HCEC 1CT (cell line): ENCODE measurements at regions not wholly inside any gene's neighbourhood (a gene's known extent, or its start where the extent isn't known, plus 50 kb on each side); places are given as distances from the start of the nearest gene placed in this dataset.
"Not testable (repeated sequence)": the region's sequence is repeated elsewhere in the genome, so short reads cannot be mapped to it uniquely, and the experiment has no call there.

Experiments used
- DNase-seq: peaks from one replicate; pipeline ENCODE4 v3.0.0-alpha.2; 2017

DNA sequence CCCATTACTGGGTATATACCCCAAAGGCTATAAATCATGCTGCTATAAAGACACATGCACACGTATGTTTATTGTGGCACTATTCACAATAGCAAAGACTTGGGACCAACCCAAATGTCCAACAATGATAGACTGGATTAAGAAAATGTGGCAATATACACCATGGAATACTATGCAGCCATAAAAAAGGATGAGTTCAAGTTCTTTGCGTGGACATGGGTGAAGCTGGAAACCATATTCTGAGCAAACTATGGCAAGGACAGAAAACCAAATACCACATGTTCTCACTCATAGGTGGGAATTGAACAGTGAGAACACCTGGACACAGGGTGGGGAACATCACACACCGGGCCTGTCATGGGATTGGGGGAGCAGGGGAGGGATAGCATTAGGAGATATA lies 54.4 kb upstream of the MUCL1 start:
- DNase-seq = not testable (repeated sequence)

DNA sequence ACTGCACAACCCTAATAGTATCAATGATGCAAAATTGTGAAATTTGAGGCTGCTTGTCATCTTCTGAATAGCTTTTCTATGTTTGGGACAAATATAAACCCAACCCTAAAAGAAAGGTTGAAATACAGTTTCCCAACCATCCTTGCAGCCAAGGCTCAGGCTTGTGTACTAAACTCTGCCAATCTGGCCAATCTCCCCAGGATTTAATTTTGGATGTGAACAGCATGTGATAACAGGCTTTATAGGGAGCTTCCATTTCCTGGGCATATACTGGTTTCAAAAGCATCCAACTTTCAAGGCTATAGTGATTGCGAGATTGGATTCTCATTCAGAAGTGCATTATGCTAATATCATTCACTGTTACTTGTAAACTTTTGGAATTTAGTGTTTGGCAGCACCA lies 55.7 kb upstream of the MUCL1 start:
- no peak for DNase-seq

DNA sequence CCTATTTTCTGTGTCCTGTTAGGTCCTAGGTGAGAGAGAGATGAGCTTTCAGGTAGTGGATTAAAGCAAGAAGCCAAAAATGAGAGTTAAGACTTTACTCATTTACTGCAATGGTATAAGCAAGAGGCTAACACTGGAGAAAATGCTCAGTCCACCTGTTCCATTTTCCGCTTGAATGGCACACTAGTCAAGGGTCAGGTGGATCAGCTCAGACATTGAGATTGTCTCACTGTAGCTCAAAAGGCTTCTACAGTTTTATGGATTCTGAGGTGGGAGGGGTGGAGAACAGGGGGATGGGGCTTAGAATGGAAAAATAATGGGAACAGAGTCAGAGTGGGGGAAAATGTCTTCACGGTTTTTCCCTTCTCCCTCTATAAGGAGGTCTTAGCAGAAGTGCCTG lies 57.3 kb upstream of the MUCL1 start:
- no peak for DNase-seq

DNA sequence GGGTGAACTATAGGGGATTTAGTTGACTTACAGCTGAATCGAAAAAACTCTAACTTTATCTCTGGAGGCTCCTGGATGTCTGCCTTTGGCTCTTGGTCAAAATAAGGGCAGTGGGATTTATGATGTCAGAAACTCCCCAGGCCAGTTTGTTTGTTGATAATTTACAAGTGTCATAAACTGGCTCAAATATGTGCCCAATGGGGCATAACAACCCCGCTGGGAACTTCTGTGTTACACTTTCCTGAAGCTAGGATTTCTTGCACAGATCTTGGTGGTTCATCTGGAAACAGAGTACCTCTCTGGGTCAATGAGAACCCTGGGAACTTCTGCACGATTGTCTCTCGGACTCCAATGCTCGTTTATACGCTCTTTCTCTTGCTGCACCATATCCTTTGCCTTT lies 58.7 kb upstream of the MUCL1 start:
- no peak for DNase-seq

DNA sequence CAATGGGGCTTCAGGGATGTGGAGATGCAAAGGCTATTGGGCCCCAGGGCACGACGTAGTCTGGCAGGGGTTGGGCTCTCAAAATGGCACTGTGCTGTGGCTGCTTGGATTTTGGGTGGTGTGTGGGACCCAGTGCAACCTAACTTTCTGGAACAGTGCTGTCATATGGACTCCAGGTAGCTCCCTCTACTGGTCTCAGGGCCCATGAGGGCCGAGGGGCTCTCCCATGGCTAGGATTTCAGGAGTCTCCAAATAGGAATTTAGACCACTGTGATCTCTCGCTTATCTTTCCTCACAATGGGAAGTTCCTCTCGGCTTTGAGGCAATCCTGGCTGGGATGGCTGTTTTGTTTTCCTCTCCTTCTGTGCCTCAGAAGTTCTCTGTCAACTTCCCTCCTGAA lies 68.2 kb upstream of the MUCL1 start:
- DNase-seq = no peak

DNA sequence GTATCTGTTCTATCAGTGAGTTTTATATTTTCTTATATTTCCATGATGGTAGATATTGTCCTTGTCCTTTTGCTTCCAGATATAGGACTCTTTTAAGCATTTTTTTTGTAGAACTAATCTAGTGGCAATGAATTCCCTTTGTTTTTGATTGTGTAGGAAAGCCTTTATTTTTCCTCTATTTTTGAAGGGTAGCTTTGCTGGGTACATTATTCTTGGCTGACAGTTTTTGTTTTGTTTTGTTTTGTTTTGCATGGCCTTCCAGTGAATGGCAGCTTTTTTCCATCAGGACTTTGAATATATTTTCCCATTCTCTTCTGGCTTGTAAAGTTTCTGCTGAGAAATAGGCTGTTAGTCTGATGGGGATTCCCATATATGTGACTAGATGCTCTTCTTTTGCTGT lies 70.2 kb upstream of the MUCL1 start:
- DNase-seq = no peak

DNA sequence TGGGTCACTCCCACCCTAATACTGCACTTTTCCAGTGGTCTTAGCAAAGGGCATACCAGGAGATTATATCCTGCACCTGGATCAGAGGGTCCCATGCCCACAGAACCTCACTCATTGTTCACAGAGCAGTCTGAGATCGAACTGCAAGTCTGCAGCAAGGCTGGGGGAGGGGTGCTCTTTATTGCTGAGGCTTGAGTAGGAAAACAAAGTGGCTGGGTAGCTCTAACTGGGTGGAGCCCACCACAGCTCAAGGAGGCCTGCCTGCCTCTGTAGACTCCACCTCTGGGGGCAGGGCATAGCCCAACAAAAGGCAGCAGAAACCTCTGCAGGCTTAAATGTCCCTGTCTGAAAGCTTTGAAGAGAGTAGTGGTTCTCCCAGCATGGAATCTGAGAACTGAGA lies 77.3 kb upstream of the MUCL1 start:
- DNase-seq = not testable (repeated sequence)

DNA sequence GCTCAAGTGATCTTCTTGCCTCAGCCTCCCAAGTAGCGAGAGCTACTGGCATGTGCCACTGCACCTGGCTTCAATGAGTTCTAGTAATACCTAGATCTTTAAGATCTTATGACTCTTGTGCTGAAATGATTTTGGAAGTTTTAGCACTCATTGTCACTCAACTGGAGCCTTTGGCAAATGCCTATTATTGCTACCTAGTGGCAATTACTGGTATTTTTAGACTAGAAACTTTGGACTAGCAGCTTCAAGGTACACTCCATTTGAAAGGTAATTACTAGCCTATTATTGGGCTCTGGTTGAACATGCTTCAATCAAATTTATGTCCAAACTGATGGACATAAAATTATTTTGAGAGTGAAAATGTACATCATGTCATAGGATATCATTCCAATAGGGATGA lies 80.7 kb upstream of the MUCL1 start:
- DNase-seq = no peak

DNA sequence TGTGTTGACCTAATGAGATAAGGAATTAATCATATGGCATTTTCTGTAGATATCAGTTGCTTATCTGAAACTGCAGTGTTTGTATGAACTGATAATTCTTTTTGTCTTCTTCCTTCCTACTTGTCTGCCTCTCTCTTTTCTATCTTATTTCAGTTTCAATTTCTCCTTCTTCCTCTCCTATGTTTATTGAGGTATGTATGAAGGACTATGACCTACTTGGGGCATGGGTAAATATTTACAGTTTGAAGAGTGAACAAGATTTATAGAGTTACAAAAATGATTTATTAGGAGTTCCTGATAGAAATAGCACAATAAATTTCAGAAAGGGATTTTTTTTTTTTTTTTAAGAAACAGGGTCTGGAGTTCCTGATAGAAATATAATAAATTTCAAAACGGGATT lies 88.7 kb upstream of the MUCL1 start:
- no peak for DNase-seq

DNA sequence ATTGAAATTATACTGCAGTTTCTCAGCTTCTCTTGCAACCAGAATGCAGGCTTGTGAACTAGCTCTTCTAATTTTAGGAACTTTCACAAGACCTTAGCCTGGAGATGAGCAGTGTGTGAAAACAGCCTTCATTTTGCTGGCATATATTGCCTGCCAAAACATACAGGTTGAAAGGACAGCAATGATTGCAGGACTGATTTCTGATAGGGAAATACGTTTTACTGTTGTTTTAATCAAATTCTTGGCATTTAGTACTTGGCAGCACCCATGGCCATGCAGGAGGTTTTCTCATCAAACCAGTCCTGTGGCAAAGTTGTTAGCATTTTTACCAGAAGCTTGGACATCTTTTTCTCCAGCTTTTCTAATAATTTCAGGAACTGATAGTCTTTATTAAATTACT lies 91.9 kb upstream of the MUCL1 start:
- no peak for DNase-seq

DNA sequence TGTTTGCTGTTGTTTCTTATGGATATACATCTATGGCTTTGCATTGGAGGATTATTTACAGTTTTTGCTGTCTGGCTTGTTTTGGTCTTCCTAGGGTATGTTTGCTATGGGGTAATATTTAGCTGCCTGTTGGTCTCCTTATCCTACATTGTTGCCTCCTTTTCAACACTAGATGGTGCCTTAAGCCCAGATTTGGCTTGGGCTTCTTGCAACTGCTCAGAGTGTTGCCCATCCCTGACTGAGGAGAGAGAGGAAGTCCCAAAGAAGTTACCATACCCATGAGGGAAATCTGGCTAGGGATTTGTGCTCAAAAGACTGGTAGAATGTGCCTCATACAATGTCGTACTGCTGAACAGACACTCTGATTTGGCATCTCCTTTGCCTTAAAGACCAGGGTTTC lies 94.6 kb upstream of the MUCL1 start:
- peak; percentile 39 for DNase-seq

DNA sequence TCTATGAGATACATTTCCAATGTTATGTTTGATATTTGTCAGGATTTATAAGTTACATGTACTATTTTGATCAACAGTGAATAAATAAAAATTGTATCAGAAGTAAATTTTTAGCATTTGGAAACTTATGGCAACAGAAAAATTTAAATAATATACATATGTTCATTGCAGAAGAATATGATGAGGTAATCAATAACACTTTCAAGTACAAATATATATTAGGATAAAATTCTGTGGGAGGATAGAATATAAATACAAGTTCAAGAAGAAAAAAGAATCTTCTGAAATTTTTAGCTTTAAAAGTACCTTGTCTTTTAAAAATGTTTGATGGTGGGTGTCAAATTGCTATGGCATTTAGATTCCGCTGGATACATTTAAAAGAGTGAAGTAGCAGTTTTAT lies 102.8 kb upstream of the MUCL1 start:
- DNase-seq = no peak

DNA sequence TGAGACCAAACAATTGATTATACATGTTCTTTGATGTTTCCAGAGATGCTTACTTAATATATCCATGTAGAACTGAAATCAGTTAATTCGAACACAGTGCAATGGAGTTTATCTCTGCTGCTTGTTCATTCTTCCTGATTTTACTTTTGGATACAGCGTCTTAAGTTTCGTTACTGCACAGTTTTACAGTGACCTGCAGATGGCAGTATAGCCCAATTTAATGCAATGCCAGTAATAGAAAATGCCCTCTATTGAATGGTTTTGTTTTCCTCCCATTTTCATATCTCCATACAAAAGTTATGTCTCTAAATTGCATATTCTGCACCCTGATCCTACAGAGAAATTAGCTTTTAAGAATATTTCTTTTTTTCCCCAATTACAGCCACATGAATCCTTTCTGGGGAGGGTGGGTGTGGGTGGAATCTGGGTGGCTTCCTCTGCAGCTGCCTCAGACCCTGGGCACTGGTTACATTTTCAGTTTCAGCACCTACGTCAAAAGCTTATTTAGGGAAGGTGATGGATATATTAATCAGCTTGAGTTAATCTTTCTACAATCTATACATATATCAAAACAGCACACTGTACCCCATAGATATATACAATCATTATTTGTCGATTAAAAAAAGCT lies 101.1 kb upstream of the DCD start:
- peak; percentile 54 for DNase-seq

DNA sequence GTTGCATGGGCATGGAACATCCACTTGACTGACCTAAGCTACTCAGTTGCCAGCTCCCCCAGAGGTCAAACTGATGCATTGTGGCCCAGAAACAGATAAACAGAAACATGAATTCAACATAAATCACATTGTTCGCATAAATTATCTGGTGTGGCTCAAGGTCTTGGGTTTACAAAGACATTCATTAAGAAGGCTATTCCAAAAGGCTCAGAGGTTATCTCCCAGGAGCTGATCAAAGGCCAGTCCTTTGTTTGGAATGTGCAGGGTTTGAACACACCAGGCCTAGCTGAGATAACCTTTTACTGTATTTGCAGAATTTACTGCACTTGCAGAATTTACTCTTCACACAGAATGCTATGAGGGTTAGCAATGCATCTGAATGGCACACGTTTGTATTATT lies 96.4 kb upstream of the DCD start:
- no peak for DNase-seq

DNA sequence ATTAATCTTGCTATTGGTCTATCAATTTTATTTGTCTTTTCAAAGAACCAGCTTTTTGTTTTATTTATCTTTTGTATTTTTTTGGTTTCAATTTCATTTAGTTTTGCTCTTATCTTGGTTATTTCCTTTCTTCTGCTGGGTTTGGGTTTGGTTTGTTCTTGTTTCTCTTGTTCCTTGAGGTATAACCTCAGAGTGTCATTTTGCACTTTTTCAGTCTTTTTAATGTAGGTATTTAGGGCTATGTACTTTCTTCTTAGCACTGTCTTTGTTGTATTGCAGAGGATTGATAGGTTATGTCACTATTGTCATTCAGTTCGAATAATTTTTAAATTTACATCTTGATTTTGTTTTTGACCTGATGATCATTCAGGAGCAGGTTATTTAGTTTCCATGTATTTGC lies 92.7 kb upstream of the DCD start:
- no peak for DNase-seq

DNA sequence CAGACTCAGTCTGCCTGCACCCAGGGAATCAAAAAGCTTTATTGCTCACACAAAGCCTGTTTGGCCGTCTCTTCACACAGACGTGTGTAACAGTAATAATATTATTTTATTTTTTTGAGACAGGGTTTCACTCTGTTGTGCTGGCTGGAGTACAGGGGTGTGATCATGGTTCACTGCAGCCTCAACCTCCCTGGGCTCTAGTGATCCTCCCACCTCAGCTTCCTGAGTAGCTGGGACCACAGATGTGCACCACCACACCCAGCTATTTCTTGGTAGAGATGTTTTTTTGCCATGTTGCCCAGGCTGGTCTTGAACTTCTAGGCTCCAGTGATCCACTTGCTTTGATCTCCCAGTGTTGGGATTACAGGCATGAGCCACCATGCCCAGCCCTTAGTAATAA lies 88.4 kb upstream of the DCD start:
- no peak for DNase-seq

DNA sequence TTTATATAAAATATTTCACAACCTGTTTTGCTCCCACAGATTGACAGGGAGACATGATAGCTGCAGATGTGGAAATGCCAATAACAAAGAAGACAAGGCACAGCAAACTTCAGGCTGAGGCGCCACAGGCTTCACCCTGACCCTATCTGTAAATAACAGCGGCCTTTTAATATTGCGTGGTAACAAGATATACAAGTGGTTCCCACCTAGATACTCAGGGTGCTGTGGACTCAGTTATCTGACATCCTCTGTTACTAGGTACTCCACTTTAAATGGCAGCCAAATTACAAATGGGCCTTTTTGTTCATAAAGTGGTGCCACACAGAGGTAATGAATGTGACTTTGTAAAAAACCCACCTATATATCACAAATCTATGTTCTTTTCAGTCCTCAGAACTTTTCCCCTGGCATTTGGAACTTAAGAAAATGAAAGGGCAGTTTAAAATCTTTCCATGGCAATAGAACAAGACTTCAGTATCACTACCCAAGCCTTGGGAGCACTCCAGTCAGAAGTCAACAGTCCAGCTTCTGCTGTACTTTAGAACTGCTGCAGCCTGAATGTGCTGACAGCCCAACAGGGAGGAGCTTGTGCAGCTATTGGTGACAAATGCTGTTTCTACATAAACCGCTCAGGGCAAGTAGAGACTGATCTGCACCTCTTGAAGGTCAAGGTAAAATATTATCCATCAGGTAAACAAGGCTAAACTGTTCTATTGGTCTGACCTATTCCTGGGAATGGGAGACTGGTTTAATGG lies 86.2 kb upstream of the DCD start:
- no peak for DNase-seq

DNA sequence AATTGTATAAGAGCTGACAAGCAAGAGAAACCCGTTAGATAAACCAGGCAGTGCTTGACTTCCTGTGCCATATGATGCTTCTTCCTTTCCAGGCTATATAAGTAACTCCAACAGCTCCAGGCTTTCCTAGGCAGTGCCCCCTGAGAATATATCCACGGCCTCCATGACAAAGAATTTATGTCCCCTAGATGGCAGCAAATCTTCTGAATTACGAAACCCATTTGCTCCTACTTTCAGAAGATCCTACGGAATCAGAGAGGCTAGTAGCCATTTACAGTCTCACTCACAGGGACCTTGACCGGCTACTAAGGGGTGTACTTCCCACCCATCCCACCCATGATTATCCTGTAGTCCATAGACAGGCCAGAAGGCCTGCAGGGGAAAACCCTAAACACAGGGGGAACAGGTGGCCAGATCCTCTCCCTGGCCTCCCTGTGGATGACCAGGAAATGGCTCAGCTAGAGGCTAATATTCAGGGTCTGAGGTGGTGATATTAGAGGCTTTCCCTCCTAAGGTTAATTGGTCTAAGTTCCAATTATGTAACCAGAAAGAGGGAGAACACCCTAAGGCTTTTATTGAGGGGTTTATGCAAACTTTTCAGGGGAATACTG lies 77.2 kb upstream of the DCD start:
- DNase-seq = peak; percentile 28

DNA sequence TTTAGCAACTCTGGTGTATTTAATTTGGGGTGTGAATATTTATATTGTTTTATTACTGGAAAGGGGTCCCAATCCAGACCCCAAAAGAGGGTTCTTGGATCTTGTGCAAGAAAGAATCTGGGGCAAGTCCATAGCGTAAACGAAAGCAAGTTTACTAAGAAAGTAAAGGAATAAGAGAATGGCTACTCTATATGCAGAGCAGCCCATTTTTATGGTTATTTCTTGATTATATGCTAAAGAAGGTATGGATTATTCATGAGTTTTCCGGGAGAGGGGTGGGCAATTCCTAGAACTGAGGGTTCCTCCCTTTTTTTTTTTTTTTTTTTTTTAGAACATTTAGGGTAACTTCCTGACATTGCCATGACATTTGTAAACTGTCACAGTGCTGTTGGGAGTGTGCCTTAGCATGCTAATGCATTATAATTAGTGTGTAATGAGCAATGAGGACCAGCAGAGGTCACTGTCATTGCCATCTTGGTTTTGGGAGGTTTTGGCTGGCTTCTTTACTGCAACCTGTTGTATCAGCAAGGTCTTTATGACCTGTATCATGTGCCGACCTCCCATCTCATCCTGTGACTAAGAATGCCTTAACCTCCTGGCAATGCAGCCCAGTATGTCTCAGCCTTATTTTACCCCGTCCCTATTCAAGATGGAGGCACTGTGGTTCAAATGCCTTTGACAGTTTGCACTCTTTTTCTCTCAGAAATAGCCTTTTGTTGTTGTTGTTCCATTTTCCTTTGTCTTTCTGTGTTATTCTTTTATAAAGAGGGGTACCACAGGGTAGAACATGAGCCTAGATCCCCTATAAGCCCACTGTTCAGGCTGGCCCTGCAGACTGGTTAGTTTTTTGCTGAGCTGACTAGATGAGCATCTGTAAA lies 75.5 kb upstream of the DCD start:
- DNase-seq = peak; percentile 35

DNA sequence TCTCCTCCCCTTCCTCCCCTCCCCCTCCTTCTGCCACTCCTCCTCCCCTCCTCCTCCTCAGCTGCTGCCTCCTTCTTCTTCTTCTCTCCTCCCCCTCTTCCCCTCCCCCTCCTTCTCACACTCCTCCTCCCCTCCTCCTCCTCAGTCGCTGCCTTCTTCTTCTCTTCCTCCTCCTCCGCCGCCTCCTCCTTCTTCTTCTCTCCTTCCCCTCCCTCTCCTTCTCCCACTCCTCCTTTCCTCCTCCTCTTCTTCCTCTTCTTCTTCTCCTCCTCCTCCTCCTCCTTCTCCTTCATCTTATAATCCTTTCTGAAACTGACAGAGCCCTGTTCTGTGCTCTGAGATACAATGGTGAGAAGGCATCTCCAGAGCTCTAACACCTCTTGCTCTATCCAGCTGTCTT lies 73.1 kb upstream of the DCD start:
- no peak for DNase-seq

DNA sequence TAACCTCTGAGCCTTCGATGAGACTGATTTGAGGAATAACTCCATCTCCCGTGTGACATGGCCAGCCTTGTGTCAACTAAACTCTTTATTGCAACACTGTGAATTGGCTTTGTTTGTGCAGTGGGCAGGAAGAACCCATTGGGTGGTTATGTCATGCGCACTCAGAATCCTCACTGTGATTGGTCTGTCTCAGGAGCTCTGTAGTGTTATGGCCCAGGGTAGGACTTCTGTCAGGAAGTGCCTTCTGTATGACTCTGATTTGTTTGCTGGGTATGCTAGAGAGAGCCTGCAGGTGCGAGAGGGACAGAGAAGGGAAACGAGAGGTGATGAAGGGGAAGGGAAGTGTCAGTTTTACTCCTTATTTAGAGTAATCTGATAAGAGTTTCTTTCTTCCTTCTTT lies 71.5 kb upstream of the DCD start:
- no peak for DNase-seq

DNA sequence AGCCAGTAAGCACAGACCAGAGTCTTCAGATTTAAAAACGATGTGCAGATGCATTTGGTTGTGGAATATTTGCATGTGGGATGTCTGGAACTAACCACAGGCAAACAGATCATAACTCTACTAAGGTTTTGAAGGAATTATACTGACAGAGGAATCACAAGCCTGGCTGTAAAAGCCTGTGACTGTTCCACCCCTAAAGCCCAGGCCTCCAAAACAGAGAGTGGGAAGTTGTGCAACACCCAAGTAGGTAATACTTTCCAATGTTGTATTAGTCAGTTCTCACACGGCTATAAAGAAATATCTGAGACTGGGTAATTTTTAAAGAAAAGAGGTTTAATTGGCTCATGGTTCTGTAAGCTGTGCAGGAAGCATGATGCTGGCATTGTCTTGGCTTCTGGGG lies 68.1 kb upstream of the DCD start:
- no peak for DNase-seq

DNA sequence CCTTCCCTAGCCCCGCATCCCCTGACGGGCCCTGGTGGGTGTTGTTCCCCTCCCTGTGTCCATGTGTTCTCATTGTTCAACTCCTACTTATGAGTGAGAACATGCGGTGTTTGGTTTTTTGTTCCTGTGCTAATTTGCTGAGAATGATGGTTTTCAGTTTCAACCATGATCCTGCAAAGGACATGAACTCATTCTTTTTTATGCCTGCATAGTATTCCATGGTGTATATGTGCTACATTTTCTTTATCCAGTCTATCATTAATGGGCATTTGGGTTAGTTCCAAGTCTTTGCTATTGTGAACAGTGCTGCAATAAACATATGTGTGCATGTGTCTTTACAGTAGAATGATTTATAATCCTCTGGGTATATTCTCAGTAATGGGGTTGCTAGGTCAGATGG lies 65.7 kb upstream of the DCD start:
- not testable (repeated sequence) for DNase-seq

DNA sequence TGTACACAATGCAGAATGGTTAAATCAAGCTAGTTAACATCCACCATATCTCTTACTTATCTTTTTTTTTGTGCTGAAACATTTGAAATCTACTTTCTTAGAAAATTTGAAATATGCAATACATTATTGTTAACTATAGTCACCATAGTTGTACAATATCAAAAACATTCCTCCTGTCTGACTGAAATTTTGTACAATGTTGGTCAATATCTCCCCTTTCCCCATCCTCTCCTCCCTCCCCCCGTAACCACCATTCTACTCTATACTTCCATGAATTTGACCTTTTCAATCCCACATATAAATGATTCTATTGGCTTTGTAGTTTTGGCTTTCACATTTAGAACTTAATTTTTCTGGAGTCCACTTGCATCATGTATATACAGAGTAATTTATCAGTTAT lies 63.5 kb upstream of the DCD start:
- no peak for DNase-seq
